ENCODE measurements at regions not wholly inside any gene's neighbourhood (a gene's known extent, or its start where the extent isn't known, plus 50 kb on each side); places are given as distances from the start of the nearest gene placed in this dataset.

- Histone ChIP-seq H2AFZ (no peak overlapping the region), H3K27ac (no peak overlapping the region), H3K27me3 (ENCODE audit: control insufficient read depth, insufficient read depth, low read length) (no peaks in the 10 kb centered on the region), H3K9me3 (ENCODE audit: control insufficient read depth, low read length) (no peaks in the 10 kb centered on the region), H3K4me2 (ENCODE audit: low read length) (no peak overlapping the region), H3K4me1 (no peaks in the 10 kb centered on the region), H3K79me2 (no peaks in the 10 kb centered on the region), H3K9ac (no peak overlapping the region), H3K36me3 (ENCODE audit: control insufficient read depth, insufficient read depth, low read length) (no peaks in the 10 kb centered on the region), H3K4me3 (ENCODE audit: low read depth, low read length) (no peak overlapping the region)
- TF ChIP-seq CTCF (IDR thresholded peaks at IDR 0.05): no peak
These were observed 248.5 kb upstream of the RAB6C start for GRCh38 chr2:129730979-129731378.

- H3K9me3 ChIP-seq (ENCODE audit: control insufficient read depth, low read length): no peaks in the 10 kb centered on the region
- no peak overlapping the region for H3K27ac ChIP-seq
- no peaks in the 10 kb centered on the region for H3K27me3 ChIP-seq (ENCODE audit: control insufficient read depth, insufficient read depth, low read length)
- no peaks in the 10 kb centered on the region for H3K79me2 ChIP-seq
- no peak overlapping the region for H3K4me3 ChIP-seq (ENCODE audit: low read depth, low read length)
- TF ChIP-seq CTCF (IDR thresholded peaks at IDR 0.05): no peak
- H3K4me2 ChIP-seq (ENCODE audit: low read length): no peak overlapping the region
- H3K9ac ChIP-seq: no peak overlapping the region
- H3K4me1 ChIP-seq: no peaks in the 10 kb centered on the region
- H3K36me3 ChIP-seq (ENCODE audit: control insufficient read depth, insufficient read depth, low read length): no peaks in the 10 kb centered on the region
- H2AFZ ChIP-seq: no peak overlapping the region
These were observed 247.4 kb upstream of the RAB6C start for GRCh38 chr2:129731907-129732629.

- Histone ChIP-seq H3K79me2 (no peaks in the 10 kb centered on the region), H2AFZ (no peak overlapping the region), H3K9ac (no peak overlapping the region), H3K4me2 (ENCODE audit: low read length) (no peak overlapping the region), H3K27ac (no peak overlapping the region), H3K9me3 (ENCODE audit: control insufficient read depth, low read length) (no peaks in the 10 kb centered on the region), H3K4me3 (ENCODE audit: low read depth, low read length) (no peak overlapping the region), H3K27me3 (ENCODE audit: control insufficient read depth, insufficient read depth, low read length) (no peaks in the 10 kb centered on the region), H3K36me3 (ENCODE audit: control insufficient read depth, insufficient read depth, low read length) (no peaks in the 10 kb centered on the region), H3K4me1 (no peaks in the 10 kb centered on the region)
- TF ChIP-seq CTCF (IDR thresholded peaks at IDR 0.05): no peak
These were observed 246.8 kb upstream of the RAB6C start for GRCh38 chr2:129732630-129733026.

GRCh38 chr2:129733041-129733440, 246.4 kb upstream of the RAB6C start:
- H3K27me3 ChIP-seq (ENCODE audit: control insufficient read depth, insufficient read depth, low read length): no peaks in the 10 kb centered on the region
- no peak overlapping the region for H3K9ac ChIP-seq
- H3K4me2 ChIP-seq (ENCODE audit: low read length): no peak overlapping the region
- no peaks in the 10 kb centered on the region for H3K36me3 ChIP-seq (ENCODE audit: control insufficient read depth, insufficient read depth, low read length)
- TF ChIP-seq CTCF (IDR thresholded peaks at IDR 0.05): no peak
- no peak overlapping the region for H3K4me3 ChIP-seq (ENCODE audit: low read depth, low read length)
- H3K79me2 ChIP-seq: no peaks in the 10 kb centered on the region
- no peak overlapping the region for H2AFZ ChIP-seq
- no peaks in the 10 kb centered on the region for H3K9me3 ChIP-seq (ENCODE audit: control insufficient read depth, low read length)
- H3K27ac ChIP-seq: no peak overlapping the region
- H3K4me1 ChIP-seq: no peaks in the 10 kb centered on the region

- Histone ChIP-seq H3K27ac (no peak overlapping the region), H3K79me2 (no peaks in the 10 kb centered on the region), H3K27me3 (ENCODE audit: control insufficient read depth, insufficient read depth, low read length) (no peaks in the 10 kb centered on the region), H3K9ac (no peak overlapping the region), H2AFZ (no peak overlapping the region), H3K4me3 (ENCODE audit: low read depth, low read length) (no peak overlapping the region), H3K4me2 (ENCODE audit: low read length) (no peak overlapping the region), H3K9me3 (ENCODE audit: control insufficient read depth, low read length) (no peaks in the 10 kb centered on the region), H3K36me3 (ENCODE audit: control insufficient read depth, insufficient read depth, low read length) (no peaks in the 10 kb centered on the region), H3K4me1 (no peaks in the 10 kb centered on the region)
- TF ChIP-seq CTCF (IDR thresholded peaks at IDR 0.05): no peak
These were observed 245.9 kb upstream of the RAB6C start for GRCh38 chr2:129733579-129733978.

Measured in parathyroid adenoma (tissue), 2 donors.